AG08396 (cell line): ENCODE measurements at regions not wholly inside any gene's neighbourhood (a gene's known extent, or its start where the extent isn't known, plus 50 kb on each side); places are given as distances from the start of the nearest gene placed in this dataset.
"Not testable (repeated sequence)": the region's sequence is repeated elsewhere in the genome, so short reads cannot be mapped to it uniquely, and the experiment has no call there.

Source experiments
- DNase-seq: peaks from one replicate; pipeline ENCODE4 v3.0.0; 2012; ENCODE audit warnings: low spot score, mixed read lengths

- DNase-seq: no peak
Measured at GRCh38 chr1:194067772-194068171, 881.4 kb upstream of the B3GALT2 start.

- no peak for DNase-seq
Measured at GRCh38 chr1:194062962-194063361, 876.5 kb upstream of the B3GALT2 start.

GRCh38 chr1:194062526-194062925, 876.1 kb upstream of the B3GALT2 start:
- DNase-seq: no peak

DNA sequence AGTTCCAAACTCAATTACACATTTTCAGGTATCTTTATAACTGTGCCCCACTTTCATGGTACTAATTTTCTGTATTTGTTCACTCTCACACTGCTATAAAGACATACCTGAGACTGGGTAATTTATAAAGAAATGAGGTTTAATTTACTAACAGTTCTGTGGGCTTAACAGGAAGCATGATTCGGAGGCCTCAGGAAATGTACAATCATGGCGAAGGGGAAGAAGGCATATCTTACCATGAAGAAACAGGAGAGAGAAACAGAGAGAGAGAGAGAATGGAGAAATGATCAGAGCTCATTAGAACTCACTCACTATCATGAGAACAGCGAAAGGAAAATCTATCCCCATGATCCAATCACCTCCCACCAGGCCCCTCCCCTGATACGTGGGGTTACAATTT, 874.1 kb upstream of the B3GALT2 start:
- no peak for DNase-seq

DNA sequence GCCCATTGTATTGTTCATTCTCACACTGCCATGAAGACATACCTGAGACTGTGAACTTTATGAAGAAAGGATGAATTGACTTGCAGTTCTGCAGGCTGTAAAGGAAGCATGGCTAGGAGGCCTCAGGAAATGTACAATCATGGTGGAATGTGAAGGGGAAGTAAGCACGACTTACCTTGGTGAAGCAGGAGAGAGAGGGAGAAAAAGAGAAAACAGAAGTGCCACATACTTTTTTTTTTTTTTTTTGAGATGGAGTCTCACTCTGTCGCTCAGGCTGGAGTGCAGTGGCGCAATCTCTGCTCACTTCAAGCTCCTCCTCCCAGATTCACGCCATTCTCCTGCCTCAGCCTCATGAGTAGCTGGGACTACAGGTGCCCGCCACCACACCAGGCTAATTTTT, 871.9 kb upstream of the B3GALT2 start:
- DNase-seq: not testable (repeated sequence)

GRCh38 chr1:194056169-194056568, 869.8 kb upstream of the B3GALT2 start:
- DNase-seq: no peak

GRCh38 chr1:194055536-194055935, 869.1 kb upstream of the B3GALT2 start:
- DNase-seq: no peak

GRCh38 chr1:194052514-194053338, 866.3 kb upstream of the B3GALT2 start:
- no peak for DNase-seq

GRCh38 chr1:194047921-194048320, 861.5 kb upstream of the B3GALT2 start:
- no peak for DNase-seq

GRCh38 chr1:194047206-194047605, 860.8 kb upstream of the B3GALT2 start:
- no peak for DNase-seq

GRCh38 chr1:194045416-194045815, 859.0 kb upstream of the B3GALT2 start:
- DNase-seq: no peak

GRCh38 chr1:194044892-194045291, 858.5 kb upstream of the B3GALT2 start:
- DNase-seq: no peak

DNA sequence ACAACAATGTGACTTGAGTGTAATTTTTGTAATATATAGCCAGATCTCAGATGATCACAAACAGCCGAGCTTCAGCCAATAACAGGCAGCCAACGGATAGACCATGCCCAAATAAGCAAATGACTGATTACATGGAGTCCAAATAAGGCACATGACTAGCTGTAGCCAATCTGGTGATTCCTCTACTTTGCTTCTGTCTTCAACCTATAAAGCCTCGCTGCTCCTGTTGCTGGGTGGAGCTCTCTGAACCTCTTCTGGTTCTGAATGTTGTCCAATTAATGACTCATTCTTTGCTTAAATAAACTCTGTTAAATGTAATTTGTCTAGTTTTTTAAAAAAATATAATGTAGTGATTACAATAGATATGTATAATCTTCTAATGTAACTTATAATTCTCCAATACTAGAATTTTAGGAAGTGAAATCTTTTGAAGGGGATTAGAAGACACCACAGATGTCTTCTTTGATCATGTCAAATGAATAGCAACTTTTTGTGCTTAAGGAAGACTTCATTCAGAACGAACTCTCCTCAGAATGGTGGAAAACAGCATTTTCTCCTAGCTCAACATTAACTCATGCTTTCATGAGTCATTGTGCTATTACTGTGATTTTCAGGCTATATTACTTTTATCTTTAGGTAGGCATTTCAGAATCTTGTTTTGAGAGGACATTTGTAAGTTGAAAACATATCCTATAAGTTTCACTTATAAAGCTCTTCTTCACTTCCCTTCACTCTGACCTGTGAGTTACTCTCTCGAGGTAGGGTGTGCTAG, 857.8 kb upstream of the B3GALT2 start:
- no peak for DNase-seq

- no peak for DNase-seq
Measured at GRCh38 chr1:194042736-194043135, 856.3 kb upstream of the B3GALT2 start.

- DNase-seq: no peak
Measured at GRCh38 chr1:194040496-194040895, 854.1 kb upstream of the B3GALT2 start.

DNA sequence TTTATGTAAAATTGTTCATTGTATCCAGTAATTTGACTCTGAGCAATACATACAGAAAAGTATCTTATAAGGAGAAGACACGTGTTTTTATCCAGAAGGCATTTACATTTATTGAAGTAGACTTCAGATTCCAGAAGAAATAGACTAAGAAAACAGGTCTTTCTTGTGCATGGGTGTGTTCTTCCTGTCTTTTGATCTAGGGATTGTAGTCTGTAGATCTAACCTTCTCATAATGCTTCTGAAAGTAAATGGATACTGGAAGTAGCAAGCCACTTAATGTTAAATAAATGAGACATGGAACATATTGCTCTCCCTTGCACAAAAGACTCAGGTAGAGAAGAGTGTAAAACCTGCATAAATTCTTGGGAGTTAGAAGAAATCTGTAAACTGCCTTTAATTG, 853.2 kb upstream of the B3GALT2 start:
- DNase-seq: no peak

DNA sequence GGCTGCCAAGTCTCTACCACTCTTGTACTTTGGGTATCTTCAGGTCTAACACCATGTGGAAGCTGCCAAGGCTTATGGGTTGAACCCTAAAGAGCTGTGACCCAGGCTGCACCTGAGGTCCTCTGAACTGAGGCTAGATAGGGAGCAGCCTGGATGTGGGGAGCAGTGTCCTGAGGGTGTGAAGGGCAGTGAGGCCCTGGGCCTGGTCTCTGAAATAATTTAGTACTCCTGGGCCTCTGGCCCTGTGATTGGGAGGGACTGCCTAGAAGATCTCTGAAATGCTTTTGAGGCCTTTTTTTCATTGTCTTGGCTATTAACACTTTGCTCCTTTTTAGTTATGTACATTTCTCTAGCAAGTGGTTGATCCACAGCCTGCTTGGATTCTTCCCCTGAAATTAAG, 847.2 kb upstream of the B3GALT2 start:
- DNase-seq: no peak

- DNase-seq: no peak
Measured at GRCh38 chr1:194028002-194028401, 841.6 kb upstream of the B3GALT2 start.

DNA sequence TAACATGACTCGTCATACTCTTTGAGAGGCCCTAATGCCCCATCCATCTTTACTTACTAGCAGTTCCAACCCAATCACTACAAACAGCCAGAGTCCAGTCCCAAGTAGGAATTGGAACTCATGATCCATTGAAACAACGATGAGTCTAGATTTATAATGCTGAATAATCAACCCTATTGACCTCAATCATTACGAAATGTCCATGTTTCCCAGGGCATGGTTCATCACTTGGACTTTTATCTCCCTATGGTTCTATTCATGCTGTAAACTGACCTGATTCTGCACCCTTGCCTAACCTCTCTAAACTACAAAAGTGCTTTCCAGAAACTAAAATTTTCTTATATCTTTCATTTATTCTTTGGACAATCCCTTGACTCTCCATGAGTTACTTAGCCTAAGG, 840.0 kb upstream of the B3GALT2 start:
- DNase-seq: no peak

GRCh38 chr1:194024659-194025058, 838.2 kb upstream of the B3GALT2 start:
- DNase-seq: no peak

DNA sequence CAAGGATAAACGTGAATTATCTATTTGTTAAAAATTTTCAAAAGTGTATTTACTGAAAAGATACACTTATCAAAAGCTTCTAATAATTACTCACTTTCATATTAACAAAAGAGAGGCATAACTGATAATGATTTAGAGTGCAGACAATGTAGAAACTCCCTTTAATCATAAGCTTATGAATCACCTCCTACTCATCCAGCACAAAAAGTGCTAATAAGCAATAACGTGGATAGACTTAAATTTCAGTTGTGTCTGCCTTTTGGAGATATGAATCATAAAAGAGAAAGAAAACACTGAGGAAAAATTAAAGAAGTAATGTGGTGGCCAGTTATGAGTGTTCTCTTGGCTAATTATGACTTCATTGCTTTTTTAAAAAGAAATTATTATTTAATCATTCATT, 827.6 kb upstream of the B3GALT2 start:
- no peak for DNase-seq

- no peak for DNase-seq
Measured at GRCh38 chr1:194013561-194013960, 827.1 kb upstream of the B3GALT2 start.

DNA sequence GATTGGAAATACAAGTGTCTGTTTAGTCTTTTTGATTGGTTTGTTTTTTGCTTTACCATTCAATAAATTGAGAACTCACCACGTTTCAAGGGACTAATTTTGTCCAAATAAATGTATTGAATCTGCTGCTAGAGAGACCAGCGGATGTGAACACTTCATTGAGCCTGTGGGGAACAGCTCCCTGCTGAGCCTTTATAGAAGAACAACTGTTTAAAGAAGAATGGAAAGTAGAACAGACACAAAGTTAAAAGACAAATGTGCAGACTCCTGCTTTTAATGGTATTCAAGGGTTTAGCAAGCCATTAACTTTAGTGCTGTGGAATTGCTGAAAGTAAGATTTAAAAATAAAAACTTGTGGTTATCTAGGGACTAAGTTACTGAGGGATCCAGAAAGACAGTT, 817.7 kb upstream of the B3GALT2 start:
- DNase-seq: no peak
